Mesenchymal stem cell (in vitro differentiated cells and primary cell): ENCODE measurements at regions not wholly inside any gene's neighbourhood (a gene's known extent, or its start where the extent isn't known, plus 50 kb on each side); places are given as distances from the start of the nearest gene placed in this dataset.

Source experiments
- DNase-seq: peaks from one replicate; pipeline ENCODE4 v3.0.0-alpha.2; 2013
- H2AFZ ChIP-seq: one replicate; pipeline ENCODE4 v1.6.1; 2013; ENCODE audit warnings: low read depth, mild to moderate bottlenecking, control low read depth, inconsistent platforms, low read length, moderate library complexity
- H2AK5ac ChIP-seq: 2 replicates; pipeline ENCODE4 v1.6.1; 2013; ENCODE audit warnings: low read length, moderate library complexity, mild to moderate bottlenecking, inconsistent platforms; ENCODE audit not compliant: severe bottlenecking
- H2BK120ac ChIP-seq: one replicate; pipeline ENCODE4 v1.6.1; 2013; ENCODE audit warnings: low read depth, mild to moderate bottlenecking, inconsistent platforms, low read length, moderate library complexity
- H2BK12ac ChIP-seq, 2 experiments: one replicate each; pipeline ENCODE4 v1.6.1; 2013; ENCODE audit warnings: inconsistent platforms in 2 of 2, low read length in 2 of 2, mild to moderate bottlenecking in 2 of 2, moderate library complexity in 2 of 2, control low read depth in 1 of 2
- H2BK15ac ChIP-seq: one replicate; pipeline ENCODE4 v1.6.1; 2013; ENCODE audit warnings: mild to moderate bottlenecking, low read depth, inconsistent platforms; ENCODE audit not compliant: poor library complexity, severe bottlenecking
- H2BK5ac ChIP-seq: 2 replicates; pipeline ENCODE4 v1.6.1; 2013; ENCODE audit warnings: low read depth, mild to moderate bottlenecking, low read length, control low read depth, inconsistent platforms; ENCODE audit not compliant: poor library complexity, severe bottlenecking
- H3K14ac ChIP-seq, 2 experiments: one replicate each; pipeline ENCODE4 v1.6.1; 2013; ENCODE audit warnings: inconsistent platforms in 2 of 2, low read length in 2 of 2, control low read depth in 1 of 2, mild to moderate bottlenecking in 1 of 2, moderate library complexity in 1 of 2
- H3K18ac ChIP-seq, 2 experiments: one replicate each; pipeline ENCODE4 v1.6.1; 2013; ENCODE audit warnings: inconsistent platforms in 2 of 2, low read length in 2 of 2, control low read depth in 1 of 2, low read depth in 1 of 2, mild to moderate bottlenecking in 1 of 2
- H3K23ac ChIP-seq, 2 experiments: one replicate each; pipeline ENCODE4 v1.6.1; 2013; ENCODE audit warnings: inconsistent platforms in 2 of 2, low read length in 2 of 2, mild to moderate bottlenecking in 2 of 2, moderate library complexity in 2 of 2, control low read depth in 1 of 2
- H3K27ac ChIP-seq: 2 replicates; pipeline ENCODE4 v1.5.1; 2013; ENCODE audit warnings: mild to moderate bottlenecking, moderate library complexity, low read length, control low read depth, inconsistent platforms; ENCODE audit not compliant: poor library complexity, severe bottlenecking
- H3K27me3 ChIP-seq, 2 experiments: 2 replicates each; pipeline versions ENCODE4 v1.6.1 to v1.7.0; 2013; ENCODE audit warnings: low read length in 2 of 2, mild to moderate bottlenecking in 2 of 2, moderate library complexity in 2 of 2, control low read depth in 1 of 2, inconsistent platforms in 1 of 2; ENCODE audit not compliant: control insufficient read depth in 1 of 2, insufficient read depth in 1 of 2
- H3K36me3 ChIP-seq, 2 experiments: 2 replicates each; pipeline versions ENCODE4 v1.6.1 to v1.7.0; 2013; ENCODE audit warnings: low read length in 2 of 2, control low read depth in 1 of 2, inconsistent platforms in 1 of 2, low read depth in 1 of 2, mild to moderate bottlenecking in 1 of 2; ENCODE audit not compliant: insufficient read depth in 2 of 2, control insufficient read depth in 1 of 2
- H3K4ac ChIP-seq, 2 experiments: one replicate each; pipeline ENCODE4 v1.6.1; 2013; ENCODE audit warnings: inconsistent platforms in 2 of 2, low read length in 2 of 2, mild to moderate bottlenecking in 2 of 2, moderate library complexity in 2 of 2, control low read depth in 1 of 2, low read depth in 1 of 2
- H3K4me1 ChIP-seq: 2 replicates; pipeline ENCODE4 v1.6.1; 2013; ENCODE audit warnings: low read depth, low read length, control low read depth; ENCODE audit not compliant: control insufficient read depth, insufficient read depth
- H3K4me2 ChIP-seq: 2 replicates; pipeline ENCODE4 v1.6.1; 2013; ENCODE audit warnings: low read length, mild to moderate bottlenecking, inconsistent platforms; ENCODE audit not compliant: poor library complexity, severe bottlenecking
- H3K4me3 ChIP-seq, 2 experiments: 2 replicates each; pipeline versions ENCODE4 v1.5.1 to v1.7.0; 2013; ENCODE audit warnings: low read length in 2 of 2, mild to moderate bottlenecking in 2 of 2, control low read depth in 1 of 2, low read depth in 1 of 2; ENCODE audit not compliant: insufficient read depth in 1 of 2
- H3K79me1 ChIP-seq: replicated peaks from 2 replicates; pipeline ENCODE4 v1.6.1; 2013; ENCODE audit warnings: mild to moderate bottlenecking, control low read depth, low read length, inconsistent platforms; ENCODE audit not compliant: poor library complexity, severe bottlenecking
- H3K9ac ChIP-seq: 2 replicates; pipeline ENCODE4 v1.7.0; 2013; ENCODE audit warnings: mild to moderate bottlenecking, low read length, moderate library complexity
- H3K9me3 ChIP-seq: 2 replicates; pipeline ENCODE4 v1.7.0; 2013; ENCODE audit warnings: mild to moderate bottlenecking, low read length; ENCODE audit not compliant: control insufficient read depth
- H4K8ac ChIP-seq: one replicate; pipeline ENCODE4 v1.6.1; 2013; ENCODE audit warnings: inconsistent platforms, mild to moderate bottlenecking, low read length, moderate library complexity
- H4K91ac ChIP-seq: one replicate; pipeline ENCODE4 v1.6.1; 2013; ENCODE audit warnings: mild to moderate bottlenecking, low read length, inconsistent platforms
- WGBS: methylation state at CpG from one replicate; pipeline ENCODE4 v1.1.7; 2013; ENCODE audit warnings: mixed read lengths; 5-methylcytosine and 5-hydroxymethylcytosine counted together

DNA sequence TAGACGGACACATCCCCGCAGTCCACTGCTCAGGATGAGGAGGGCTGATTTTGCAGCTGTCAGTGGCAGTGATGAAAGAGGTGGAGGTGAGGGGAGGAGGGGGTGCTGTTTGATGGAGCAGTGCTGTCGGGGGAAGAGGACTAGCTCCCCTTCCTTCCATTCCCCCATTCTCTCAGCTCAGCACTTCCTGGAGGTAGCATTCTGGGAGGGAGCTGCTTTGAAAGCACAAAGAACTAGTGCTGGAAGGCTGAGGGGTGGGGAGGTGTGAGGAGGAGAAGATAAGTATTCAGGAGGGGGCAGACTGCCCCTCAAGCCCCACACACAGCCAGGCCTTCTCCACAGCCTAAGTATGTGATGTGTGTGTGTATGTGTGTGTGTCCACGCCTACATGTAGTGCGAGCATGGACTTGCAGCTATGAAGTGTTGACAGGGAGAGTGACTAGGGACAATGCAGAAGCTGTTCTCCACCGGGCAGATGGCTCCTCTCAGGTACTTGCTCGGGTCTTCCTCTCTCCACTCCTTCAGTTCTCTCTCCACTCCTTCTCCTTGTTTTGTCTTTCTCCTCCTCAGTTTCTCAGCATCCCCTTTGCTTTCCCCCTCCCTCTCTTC, 65.5 kb upstream of the HSPA9 start:
- Histone ChIP-seq H3K79me1 (no peaks in the 10 kb centered on the region), H2BK120ac (no peak overlapping the region), H3K4ac (no peak overlapping the region), H3K4me1 (no peaks in the 10 kb centered on the region), H3K27me3 (peaks cover 15 to 31% of the 10 kb centered on the region in 2 experiments), H3K4me2 (no peak overlapping the region), H2AFZ (no peak overlapping the region), H3K9ac (no peak overlapping the region), H3K14ac (no peak overlapping the region), H2BK12ac (no peak overlapping the region), H3K23ac (no peak overlapping the region), H4K8ac (no peak overlapping the region), H2AK5ac (no peak overlapping the region), H2BK15ac (no peak overlapping the region), H2BK5ac (no peak overlapping the region), H3K18ac (no peak overlapping the region), H3K36me3 (no peaks in the 10 kb centered on the region), H3K9me3 (no peaks in the 10 kb centered on the region), H3K4me3 (no peak overlapping the region), H3K27ac (no peak overlapping the region), H4K91ac (no peak overlapping the region)
- no peak for DNase-seq
- WGBS = 64% methylated on average over 5 of the region's 7 CpGs

DNA sequence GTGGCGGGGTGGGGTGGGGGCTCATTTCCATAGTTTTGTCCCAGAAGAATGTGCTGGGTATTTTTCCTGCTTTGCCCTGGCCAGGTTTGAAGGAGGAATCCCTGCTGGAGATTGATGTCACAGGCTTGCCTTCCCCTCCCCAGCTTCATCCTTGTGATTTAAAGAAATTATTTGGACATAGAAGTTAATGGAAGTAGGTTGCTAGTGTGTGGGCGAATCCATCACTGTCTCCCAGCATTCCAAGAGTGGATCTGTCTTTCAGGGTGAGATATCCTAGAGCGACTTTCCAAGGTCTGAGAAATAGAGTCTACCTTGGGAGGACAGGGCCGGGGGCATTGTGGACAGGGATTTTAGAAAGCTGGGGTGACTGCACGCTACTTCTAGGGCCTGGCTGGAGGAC, 64.9 kb upstream of the HSPA9 start:
- no peak overlapping the region for H4K8ac ChIP-seq
- no peak overlapping the region for H3K18ac ChIP-seq
- no peaks in the 10 kb centered on the region for H3K9me3 ChIP-seq
- no peak overlapping the region for H3K4me3 ChIP-seq
- no peak overlapping the region for H4K91ac ChIP-seq
- H3K4me2 ChIP-seq = no peak overlapping the region
- H2BK12ac ChIP-seq = no peak overlapping the region
- no peak overlapping the region for H3K9ac ChIP-seq
- no peak overlapping the region for H2AK5ac ChIP-seq
- no peak overlapping the region for H2BK5ac ChIP-seq
- no peak overlapping the region for H3K4ac ChIP-seq
- H2BK120ac ChIP-seq = no peak overlapping the region
- no peak overlapping the region for H2BK15ac ChIP-seq
- no peaks in the 10 kb centered on the region for H3K4me1 ChIP-seq
- no peak for DNase-seq
- H3K79me1 ChIP-seq = no peaks in the 10 kb centered on the region
- no peak overlapping the region for H3K14ac ChIP-seq
- H3K27me3 ChIP-seq = peaks cover 15 to 32% of the 10 kb centered on the region in 2 experiments
- H3K36me3 ChIP-seq = no peaks in the 10 kb centered on the region
- no peak overlapping the region for H3K23ac ChIP-seq
- H3K27ac ChIP-seq = no peak overlapping the region
- H2AFZ ChIP-seq = no peak overlapping the region
- 81% methylated on average over 5 of the region's 5 CpGs for WGBS

DNA sequence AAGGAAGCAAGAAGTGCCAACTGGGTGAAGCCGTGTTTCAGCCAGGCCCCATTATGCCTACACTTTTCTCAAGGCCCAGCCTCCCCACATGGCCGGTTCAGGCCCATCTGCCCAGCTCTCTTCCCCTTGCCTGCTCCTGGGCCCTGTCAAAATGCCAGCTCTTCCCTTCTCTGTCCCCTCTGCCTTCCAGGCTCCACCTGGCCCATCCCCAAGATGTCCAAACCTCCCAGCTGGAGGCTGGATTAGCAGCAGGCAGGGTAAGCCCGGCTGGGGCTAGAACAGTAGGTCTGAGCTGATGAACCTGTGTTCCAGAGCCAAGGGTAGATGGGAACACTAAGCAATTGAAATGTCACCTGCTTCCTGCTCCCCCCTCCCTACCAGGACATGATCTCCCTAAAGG, 64.1 kb upstream of the HSPA9 start:
- no peak overlapping the region for H2AFZ ChIP-seq
- peaks cover 15 to 32% of the 10 kb centered on the region in 2 experiments for H3K27me3 ChIP-seq
- H3K36me3 ChIP-seq = no peaks in the 10 kb centered on the region
- H3K4me3 ChIP-seq = no peak overlapping the region
- H3K4me1 ChIP-seq = no peaks in the 10 kb centered on the region
- no peak overlapping the region for H3K4ac ChIP-seq
- H3K79me1 ChIP-seq = no peaks in the 10 kb centered on the region
- H2BK120ac ChIP-seq = no peak overlapping the region
- H3K23ac ChIP-seq = peak overlapping the region in 1 of 2 experiments; percentile 63
- no peak overlapping the region for H3K4me2 ChIP-seq
- no peak for DNase-seq
- no peak overlapping the region for H2BK5ac ChIP-seq
- H3K9ac ChIP-seq = no peak overlapping the region
- no peak overlapping the region for H2AK5ac ChIP-seq
- WGBS = 84% methylated on average over 3 of the region's 3 CpGs
- H2BK15ac ChIP-seq = no peak overlapping the region
- no peak overlapping the region for H2BK12ac ChIP-seq
- no peak overlapping the region for H4K91ac ChIP-seq
- no peak overlapping the region for H4K8ac ChIP-seq
- no peak overlapping the region for H3K14ac ChIP-seq
- H3K27ac ChIP-seq = no peak overlapping the region
- no peak overlapping the region for H3K18ac ChIP-seq
- no peaks in the 10 kb centered on the region for H3K9me3 ChIP-seq

- no peak overlapping the region for H2BK12ac ChIP-seq
- no peaks in the 10 kb centered on the region for H3K79me1 ChIP-seq
- no peak overlapping the region for H3K18ac ChIP-seq
- no peak overlapping the region for H3K4me2 ChIP-seq
- H3K4me3 ChIP-seq = no peak overlapping the region
- H2BK5ac ChIP-seq = no peak overlapping the region
- WGBS = 96% methylated on average over 4 of the region's 4 CpGs
- H3K27ac ChIP-seq = no peak overlapping the region
- no peak overlapping the region for H4K91ac ChIP-seq
- H3K14ac ChIP-seq = no peak overlapping the region
- no peaks in the 10 kb centered on the region for H3K36me3 ChIP-seq
- DNase-seq = no peak
- no peak overlapping the region for H2BK15ac ChIP-seq
- no peak overlapping the region for H3K4ac ChIP-seq
- no peak overlapping the region for H3K23ac ChIP-seq
- no peak overlapping the region for H2BK120ac ChIP-seq
- no peaks in the 10 kb centered on the region for H3K9me3 ChIP-seq
- peaks cover 15 to 32% of the 10 kb centered on the region in 2 experiments for H3K27me3 ChIP-seq
- H3K4me1 ChIP-seq = no peaks in the 10 kb centered on the region
- no peak overlapping the region for H3K9ac ChIP-seq
- H4K8ac ChIP-seq = no peak overlapping the region
- H2AFZ ChIP-seq = no peak overlapping the region
- H2AK5ac ChIP-seq = no peak overlapping the region
These were observed 62.1 kb upstream of the HSPA9 start for GRCh38 chr5:138637256-138637655.
